GM13976 (cell line): ENCODE measurements at regions not wholly inside any gene's neighbourhood (a gene's known extent, or its start where the extent isn't known, plus 50 kb on each side); places are given as distances from the start of the nearest gene placed in this dataset.

ENCODE experiments used
- DNase-seq: peaks from one replicate; pipeline ENCODE4 v3.0.0; 2012; ENCODE audit warnings: low spot score
- in situ Hi-C: fragments of 300-500 bp; cut with MboI; formaldehyde crosslinking; loops from one replicate; pipeline ENCODE4 v1.12.0; 2022; ENCODE audit warnings: low sequenced_read_pairs, mixed read lengths, inconsistent platforms; ENCODE audit not compliant: unreplicated experiment
- TF ChIP-seq, protein P1 (sequence below): IDR thresholded peaks from 2 replicates; pipeline ENCODE4 v1.5.1; 2012; ENCODE audit warnings: borderline replicate concordance, mild to moderate bottlenecking; ENCODE audit not compliant: insufficient read depth; ENCODE audit errors: extremely low read depth, missing control alignments, control extremely low read depth

DNA sequence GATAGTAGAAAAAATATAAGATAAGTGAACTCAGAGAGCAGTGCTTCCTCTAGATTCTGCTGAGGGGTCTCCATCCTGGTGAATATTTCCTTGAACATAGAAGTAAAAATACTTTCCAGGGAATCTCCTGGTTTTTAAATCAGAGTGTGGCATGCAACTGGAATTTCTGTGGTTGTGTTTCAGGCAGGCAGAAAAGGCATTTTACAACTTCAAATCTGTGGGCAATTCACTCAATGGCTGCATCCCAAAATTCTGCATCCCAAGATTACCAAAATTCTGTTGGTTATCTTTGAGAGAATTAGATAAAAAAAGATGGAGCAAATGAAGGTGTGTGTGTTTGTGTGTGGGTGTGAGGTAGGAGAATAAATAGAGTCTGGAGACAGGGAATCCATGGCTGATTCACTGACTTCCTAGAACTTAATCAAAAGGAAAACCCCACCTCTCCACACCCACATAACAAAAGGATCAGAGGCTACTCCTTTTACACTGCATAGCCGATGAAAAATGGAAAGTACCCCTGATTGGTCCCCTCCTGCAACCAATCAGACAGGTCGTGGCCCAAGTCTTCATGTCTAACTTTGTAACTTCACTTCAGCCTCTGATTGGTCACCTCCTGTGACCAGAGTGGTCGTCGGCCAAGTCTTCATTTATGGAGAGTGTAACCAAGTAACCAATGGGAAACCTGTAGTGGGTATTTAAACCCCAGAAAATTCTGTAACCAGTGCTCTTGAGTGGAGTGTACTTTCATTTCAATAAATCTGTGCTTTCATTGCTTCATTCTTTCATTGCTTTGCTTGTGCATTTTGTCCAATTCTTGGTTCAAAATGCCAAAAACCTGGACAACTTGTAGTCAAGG, 112.8 kb downstream of the DLEU7 start:
- in situ Hi-C loops = no loop called here
- DNase-seq = no peak
- TF ChIP-seq, protein P1, sequence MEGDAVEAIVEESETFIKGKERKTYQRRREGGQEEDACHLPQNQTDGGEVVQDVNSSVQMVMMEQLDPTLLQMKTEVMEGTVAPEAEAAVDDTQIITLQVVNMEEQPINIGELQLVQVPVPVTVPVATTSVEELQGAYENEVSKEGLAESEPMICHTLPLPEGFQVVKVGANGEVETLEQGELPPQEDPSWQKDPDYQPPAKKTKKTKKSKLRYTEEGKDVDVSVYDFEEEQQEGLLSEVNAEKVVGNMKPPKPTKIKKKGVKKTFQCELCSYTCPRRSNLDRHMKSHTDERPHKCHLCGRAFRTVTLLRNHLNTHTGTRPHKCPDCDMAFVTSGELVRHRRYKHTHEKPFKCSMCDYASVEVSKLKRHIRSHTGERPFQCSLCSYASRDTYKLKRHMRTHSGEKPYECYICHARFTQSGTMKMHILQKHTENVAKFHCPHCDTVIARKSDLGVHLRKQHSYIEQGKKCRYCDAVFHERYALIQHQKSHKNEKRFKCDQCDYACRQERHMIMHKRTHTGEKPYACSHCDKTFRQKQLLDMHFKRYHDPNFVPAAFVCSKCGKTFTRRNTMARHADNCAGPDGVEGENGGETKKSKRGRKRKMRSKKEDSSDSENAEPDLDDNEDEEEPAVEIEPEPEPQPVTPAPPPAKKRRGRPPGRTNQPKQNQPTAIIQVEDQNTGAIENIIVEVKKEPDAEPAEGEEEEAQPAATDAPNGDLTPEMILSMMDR = no peak

DNA sequence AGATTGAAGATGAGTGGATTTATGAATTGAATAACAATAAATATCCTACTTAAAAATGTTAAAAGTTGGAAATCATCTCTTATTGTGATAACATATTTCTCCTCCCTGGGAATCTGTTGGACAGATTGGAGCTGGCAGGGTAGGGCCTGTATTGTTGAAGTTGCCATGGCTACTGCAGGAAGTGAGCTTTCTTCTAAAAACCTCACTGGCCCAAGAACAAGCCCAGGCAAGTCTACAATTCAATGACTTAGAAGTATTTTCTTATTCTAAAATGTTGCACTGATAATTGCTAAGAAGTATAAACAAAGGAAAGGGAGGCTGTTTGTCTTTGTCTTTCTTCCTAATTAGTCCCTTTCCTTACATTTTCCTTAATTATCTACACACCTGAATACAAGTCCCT, 112.1 kb downstream of the DLEU7 start:
- in situ Hi-C loops = no loop called here
- TF ChIP-seq, protein P1 = no peak
- DNase-seq = no peak

DNA sequence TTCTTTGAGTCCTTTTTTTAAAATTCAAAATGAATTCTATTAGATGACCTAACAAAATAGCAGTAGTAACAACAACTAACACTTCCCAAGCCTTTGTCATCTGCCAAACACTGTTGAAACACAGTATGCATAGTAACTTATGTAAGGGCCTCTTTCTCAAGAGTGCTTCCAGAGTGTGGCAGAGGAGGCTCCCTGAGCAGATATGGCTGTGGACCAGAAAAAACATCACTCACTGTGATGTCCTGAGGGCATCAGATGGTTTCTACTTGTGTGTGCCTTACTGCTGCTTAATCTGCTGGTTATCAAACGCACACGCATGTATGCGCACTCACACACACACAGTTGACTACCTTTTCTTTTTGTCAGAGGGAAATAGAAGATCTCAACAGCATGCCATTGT, 110.8 kb downstream of the DLEU7 start:
- TF ChIP-seq, protein P1 = no peak
- DNase-seq = no peak
- in situ Hi-C loops = no loop called here

DNA sequence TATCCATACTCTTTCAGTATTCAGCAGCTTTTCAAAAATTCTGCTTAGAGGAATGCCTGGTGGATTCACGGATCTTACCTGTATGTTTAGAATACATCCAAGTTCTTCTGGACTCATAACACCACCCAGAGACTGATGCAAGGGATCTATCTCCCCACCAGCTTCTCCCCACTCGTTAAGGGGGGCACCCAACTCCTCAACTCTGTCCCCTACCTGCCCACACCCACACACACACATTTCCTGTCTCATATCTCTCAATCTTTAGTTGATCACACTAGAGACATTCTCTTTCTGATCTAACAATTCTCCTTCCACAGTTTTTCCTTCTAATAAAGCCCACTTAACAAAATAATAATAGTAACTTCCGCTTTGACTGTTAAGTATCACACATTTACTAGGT, 110.1 kb downstream of the DLEU7 start:
- in situ Hi-C loops = no loop called here
- TF ChIP-seq, protein P1 = no peak
- no peak for DNase-seq

DNA sequence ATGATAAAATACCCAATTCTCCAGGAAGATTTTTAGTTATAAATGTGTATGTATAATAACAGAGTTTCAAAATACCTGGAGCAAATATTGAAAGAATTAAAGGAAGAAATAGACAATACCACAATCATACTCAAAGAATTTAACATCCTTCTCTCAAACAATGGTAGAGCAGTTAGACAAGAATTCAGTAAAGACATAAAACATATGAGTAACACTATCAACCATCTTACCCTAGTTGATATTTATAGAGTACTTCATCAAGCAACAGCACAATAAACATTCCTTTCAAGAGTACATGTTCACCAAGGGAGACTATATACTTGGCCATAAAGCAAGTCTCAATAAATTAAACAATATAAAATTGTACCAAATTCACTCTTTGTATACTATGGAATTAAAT, 108.4 kb downstream of the DLEU7 start:
- no peak for DNase-seq
- in situ Hi-C loops = no loop called here
- TF ChIP-seq, protein P1 = no peak

DNA sequence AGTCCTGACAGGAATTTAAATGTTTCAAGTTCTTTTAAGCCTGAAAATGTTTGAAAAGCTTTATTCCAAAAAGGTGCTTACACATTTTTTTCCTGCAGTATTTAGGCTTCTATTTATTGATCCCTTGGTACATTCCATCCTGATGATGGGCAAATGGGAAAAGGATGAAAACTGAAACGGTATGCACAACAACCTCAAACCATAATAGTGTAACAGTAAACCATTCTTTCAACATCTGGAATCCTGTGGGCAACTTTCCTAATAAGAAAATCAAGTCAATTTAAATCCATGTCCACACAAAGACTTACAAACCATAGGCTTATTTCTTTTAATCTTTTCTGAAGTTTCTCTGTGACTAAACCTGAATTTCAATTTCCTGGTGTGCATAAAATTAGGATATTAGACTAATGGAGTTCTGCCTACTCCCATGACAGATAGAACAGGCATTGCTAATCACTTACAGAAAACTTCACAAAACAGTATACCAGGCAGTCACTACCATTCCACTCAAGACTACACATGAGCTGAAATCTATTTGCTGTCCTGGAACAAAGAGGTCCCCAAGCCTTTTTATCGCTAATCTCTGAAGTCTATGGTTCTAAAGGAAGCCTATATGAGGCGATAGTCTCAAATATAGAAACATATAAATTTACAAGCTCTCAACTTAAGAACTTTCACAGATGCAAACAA, 103.3 kb downstream of the DLEU7 start:
- in situ Hi-C loops = no loop called here
- no peak for DNase-seq
- TF ChIP-seq, protein P1 = no peak

DNA sequence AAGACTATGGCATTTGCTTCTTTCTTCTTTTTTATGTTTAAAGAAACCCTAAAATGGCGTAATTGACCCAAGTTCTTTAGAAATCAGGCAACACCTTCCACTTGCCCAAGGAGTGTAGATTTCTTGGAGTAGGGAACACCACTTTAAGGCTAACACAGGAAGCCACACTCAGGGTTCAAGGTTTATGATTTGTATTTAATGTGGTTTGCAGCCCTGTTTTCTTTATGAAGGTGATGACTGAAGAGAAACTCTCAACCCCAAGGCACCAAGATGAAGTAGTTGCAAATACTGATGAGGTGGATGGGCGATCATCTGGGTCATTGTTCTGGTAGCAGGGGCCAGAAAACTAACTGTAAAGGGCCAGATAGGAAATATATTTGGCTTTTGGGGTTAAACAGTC, 101.1 kb downstream of the DLEU7 start:
- TF ChIP-seq, protein P1 = no peak
- in situ Hi-C loops = no loop called here
- DNase-seq = no peak
